OCI-LY7 (cell line): ENCODE measurements at regions not wholly inside any gene's neighbourhood (a gene's known extent, or its start where the extent isn't known, plus 50 kb on each side); places are given as distances from the start of the nearest gene placed in this dataset.

Source experiments
- BruUV-seq: library from RNA; stranded (reverse); fragments of 400-500 nt; replicated peaks from 2 replicates; lab custom pipeline; 2021; lab: Mats Ljungman, UMichigan
- CTCF ChIA-PET: fragments of 300-600 bp; sonication (Branson Sonifier 250); formaldehyde crosslinking; loops from one replicate; lab custom pipeline; 2022; ENCODE audit warnings: antibody characterized with exemption; ENCODE audit not compliant: unreplicated experiment; lab: Charles Lee
- POLR2A ChIA-PET: fragments of 300-600 bp; sonication (Branson Sonifier 250); formaldehyde crosslinking; loops from one replicate; lab custom pipeline; 2022; ENCODE audit warnings: antibody characterized with exemption; lab: Charles Lee
- DNase-seq: peaks from one replicate; pipeline ENCODE4 v3.0.0-alpha.2; 2015; ENCODE audit warnings: low spot score
- H2AFZ ChIP-seq: fragments of 200-600 bp; sonication (generic), shearing (Covaris generic); 2 replicates; pipeline ENCODE4 v1.6.1; 2014; ENCODE audit warnings: mild to moderate bottlenecking, antibody characterized with exemption, low read length, moderate library complexity
- H3K27ac ChIP-seq: fragments of 200-600 bp; sonication (generic); 2 replicates; pipeline ENCODE4 v1.5.1; 2014; ENCODE audit warnings: mixed run types, low read depth, mild to moderate bottlenecking, moderate library complexity, low read length, inconsistent platforms; ENCODE audit not compliant: poor library complexity, severe bottlenecking
- H3K36me3 ChIP-seq: fragments of 200-600 bp; sonication (generic); 2 replicates; pipeline ENCODE4 v1.6.1; 2014; ENCODE audit warnings: mild to moderate bottlenecking, antibody characterized with exemption, low read length, moderate library complexity, mixed read lengths; ENCODE audit not compliant: insufficient read depth
- H3K4me1 ChIP-seq: fragments of 200-600 bp; sonication (generic); 2 replicates; pipeline ENCODE4 v1.5.1; 2014; ENCODE audit warnings: mild to moderate bottlenecking, low read length; ENCODE audit not compliant: insufficient read depth, poor library complexity, severe bottlenecking
- H3K4me2 ChIP-seq: fragments of 200-600 bp; sonication (generic); 2 replicates; pipeline ENCODE4 v1.6.1; 2014; ENCODE audit warnings: mild to moderate bottlenecking, low read length
- H3K4me3 ChIP-seq: fragments of 200-600 bp; sonication (generic); 2 replicates; pipeline ENCODE4 v1.5.1; 2014; ENCODE audit warnings: mild to moderate bottlenecking, low read depth, low read length; ENCODE audit not compliant: poor library complexity, severe bottlenecking
- H3K79me2 ChIP-seq: fragments of 200-600 bp; sonication (generic); 2 replicates; pipeline ENCODE4 v1.6.1; 2016; ENCODE audit warnings: low read depth, mild to moderate bottlenecking, low read length, moderate library complexity, mixed read lengths; ENCODE audit not compliant: insufficient read depth
- H3K9me2 ChIP-seq: fragments of 200-600 bp; sonication (generic); 2 replicates; pipeline ENCODE4 v1.6.1; 2016; ENCODE audit warnings: mild to moderate bottlenecking, low read length, mixed read lengths; ENCODE audit not compliant: insufficient read depth
- H3K9me3 ChIP-seq: fragments of 200-600 bp; sonication (generic); 2 replicates; pipeline ENCODE4 v1.6.1; 2014; ENCODE audit warnings: mild to moderate bottlenecking, mixed run types, low read length, mixed read lengths
- H4K20me1 ChIP-seq: fragments of 200-600 bp; sonication (generic); 2 replicates; pipeline ENCODE4 v1.6.1; 2014; ENCODE audit warnings: mild to moderate bottlenecking, antibody characterized with exemption, low read length, moderate library complexity, mixed read lengths; ENCODE audit not compliant: insufficient read depth
- CTCF ChIP-seq: fragments of 200-600 bp; sonication (generic); conservative IDR thresholded peaks from 2 replicates; pipeline ENCODE4 v1.5.1; 2014; ENCODE audit warnings: mild to moderate bottlenecking, antibody characterized with exemption, low read length, moderate library complexity, mixed read lengths
- EZH2phosphoT487 ChIP-seq: fragments of 200-600 bp; sonication (generic); IDR thresholded peaks from 2 replicates; pipeline ENCODE4 v1.6.1; 2018; ENCODE audit warnings: low read depth, borderline replicate concordance, mild to moderate bottlenecking, mixed run types, antibody characterized with exemption, low read length, moderate library complexity, mixed read lengths
- intact Hi-C: fragments of 100-400 bp; cut with micrococcal nuclease; formaldehyde crosslinking; loops from one replicate; pipeline ENCODE4 v1.10.0; 2022; ENCODE audit not compliant: unreplicated experiment

DNA sequence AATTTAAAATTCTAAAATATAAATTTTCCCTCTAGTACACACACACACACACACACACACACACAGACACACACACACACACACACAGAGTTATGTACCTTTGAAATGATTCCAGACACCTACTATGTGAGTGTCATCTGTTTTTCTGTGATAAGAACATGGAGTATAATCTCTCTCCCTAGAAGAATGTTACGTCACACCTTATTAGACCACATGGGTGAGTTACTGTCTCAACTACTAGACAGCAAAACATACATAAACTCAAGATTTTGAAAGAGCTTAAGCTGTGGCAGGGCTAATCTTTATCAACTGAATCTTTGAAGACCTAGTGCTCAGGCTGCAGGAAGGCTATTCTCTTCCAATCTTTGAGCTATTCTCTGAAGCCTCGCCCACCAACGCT is 385.9 kb upstream of the BCHE start:
- Histone ChIP-seq H4K20me1 (no peaks in the 10 kb centered on the region), H3K36me3 (no peaks in the 10 kb centered on the region), H3K9me3 (no peaks in the 10 kb centered on the region), H3K79me2 (no peaks in the 10 kb centered on the region), H3K4me2 (no peak overlapping the region), H3K9me2 (no peaks in the 10 kb centered on the region), H3K4me1 (no peaks in the 10 kb centered on the region), H3K27ac (no peak overlapping the region), H3K4me3 (no peak overlapping the region), H2AFZ (no peak overlapping the region)
- ChIA-PET CTCF (no interaction called here), POLR2A (no interaction called here)
- TF ChIP-seq EZH2phosphoT487, result no peak
- TF ChIP-seq CTCF, result no peak
- DNase-seq, result no peak
- no TSS peak for BruUV-seq
- intact Hi-C loops, result no loop called here

DNA sequence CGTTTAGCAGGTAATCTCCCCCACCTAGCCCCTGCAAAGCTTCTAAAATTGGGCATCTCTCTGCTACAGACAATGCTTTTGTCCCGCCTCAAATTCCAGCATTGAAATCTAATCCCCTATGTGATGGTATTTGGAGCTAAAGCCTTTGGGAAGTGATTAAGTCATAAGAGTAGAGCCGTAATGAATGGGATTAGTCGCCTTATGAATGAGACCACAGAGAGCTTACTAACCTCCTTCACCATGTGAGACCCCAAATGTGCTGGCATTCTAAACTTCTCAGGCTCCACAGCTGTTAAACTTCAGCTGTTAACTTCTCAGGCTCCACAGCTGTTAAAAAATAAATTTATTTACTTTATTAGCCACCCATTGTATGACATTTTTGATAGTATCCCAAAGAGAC is 374.2 kb upstream of the BCHE start:
- no peaks in the 10 kb centered on the region for H3K9me3 ChIP-seq
- H3K4me1 ChIP-seq, result no peaks in the 10 kb centered on the region
- TF ChIP-seq CTCF, result no peak
- TF ChIP-seq EZH2phosphoT487, result no peak
- no peaks in the 10 kb centered on the region for H3K79me2 ChIP-seq
- H3K27ac ChIP-seq, result no peak overlapping the region
- CTCF ChIA-PET, result no interaction called here
- H3K4me2 ChIP-seq, result no peak overlapping the region
- no peak overlapping the region for H2AFZ ChIP-seq
- POLR2A ChIA-PET, result no interaction called here
- H4K20me1 ChIP-seq, result no peaks in the 10 kb centered on the region
- H3K9me2 ChIP-seq, result no peaks in the 10 kb centered on the region
- DNase-seq, result no peak
- no peak overlapping the region for H3K4me3 ChIP-seq
- H3K36me3 ChIP-seq, result no peaks in the 10 kb centered on the region
- intact Hi-C loops, result no loop called here
- BruUV-seq, result no TSS peak

- no peaks in the 10 kb centered on the region for H3K79me2 ChIP-seq
- BruUV-seq, result no TSS peak
- H3K4me2 ChIP-seq, result no peak overlapping the region
- ChIA-PET POLR2A (interaction anchor here (0.7 kb wide), 1 partner anchor 1211 kb away, joined by 3 read pairs; no protein-coding TSS in a partner anchor), CTCF (no interaction called here)
- no peaks in the 10 kb centered on the region for H3K9me2 ChIP-seq
- H3K4me1 ChIP-seq, result no peaks in the 10 kb centered on the region
- no peak overlapping the region for H3K4me3 ChIP-seq
- H2AFZ ChIP-seq, result no peak overlapping the region
- no peak for TF ChIP-seq EZH2phosphoT487
- TF ChIP-seq CTCF, result no peak
- no peaks in the 10 kb centered on the region for H3K36me3 ChIP-seq
- no peaks in the 10 kb centered on the region for H4K20me1 ChIP-seq
- intact Hi-C loops, result no loop called here
- no peaks in the 10 kb centered on the region for H3K9me3 ChIP-seq
- no peak for DNase-seq
- H3K27ac ChIP-seq, result no peak overlapping the region
Measured at GRCh38 chr3:166209701-166210100, 372.5 kb upstream of the BCHE start.
